Activated CD8-positive, alpha-beta T cell treated with anti-CD3 and anti-CD28 coated beads for 36 hours (primary cell): ENCODE measurements at regions not wholly inside any gene's neighbourhood (a gene's known extent, or its start where the extent isn't known, plus 50 kb on each side); places are given as distances from the start of the nearest gene placed in this dataset.

Source experiments
- ATAC-seq: fragments of 200-7000 bp; cut with Tn5 transposase; one replicate; pipeline ENCODE4 v1.10.0; 2021; ENCODE audit warnings: mild to moderate bottlenecking, moderate library complexity
- CTCF ChIA-PET: fragments of 350-600 bp; sonication (Branson Sonifier 250); formaldehyde crosslinking; loops from one replicate; lab custom pipeline; 2021; ENCODE audit warnings: antibody characterized with exemption; lab: Charles Lee
- POLR2A ChIA-PET: fragments of 350-600 bp; sonication (Branson Sonifier 250); formaldehyde crosslinking; loops from one replicate; lab custom pipeline; 2021; ENCODE audit warnings: antibody characterized with exemption; lab: Charles Lee
- DNase-seq: peaks from one replicate; pipeline ENCODE4 v3.0.0-alpha.2; 2020
- H3K27ac Mint-ChIP-seq: one replicate; pipeline ENCODE4 v1.8.0; 2021; ENCODE audit warnings: mild to moderate bottlenecking, mixed read lengths
- H3K27me3 Mint-ChIP-seq: one replicate; pipeline ENCODE4 v1.8.0; 2021; ENCODE audit warnings: mixed read lengths
- H3K36me3 Mint-ChIP-seq: one replicate; pipeline ENCODE4 v1.8.0; 2021; ENCODE audit warnings: low read depth, mixed read lengths
- H3K4me1 Mint-ChIP-seq: one replicate; pipeline ENCODE4 v1.8.0; 2021; ENCODE audit warnings: low read depth, mixed read lengths
- H3K4me3 Mint-ChIP-seq: one replicate; pipeline ENCODE4 v1.8.0; 2021; ENCODE audit warnings: mild to moderate bottlenecking, moderate library complexity, mixed read lengths
- H3K9me3 Mint-ChIP-seq: one replicate; pipeline ENCODE4 v1.8.0; 2021; ENCODE audit warnings: mixed read lengths
- CTCF ChIP-seq: fragments of 200-600 bp; IDR thresholded peaks from one replicate; pipeline ENCODE4 v1.8.0; 2022; ENCODE audit warnings: antibody characterized with exemption, mild to moderate bottlenecking
- intact Hi-C: fragments of 100-400 bp; cut with micrococcal nuclease; formaldehyde crosslinking; loops from one replicate; pipeline ENCODE4 v1.10.0; 2022

GRCh38 chr3:145864336-145864735 lies 296.6 kb downstream of the PLOD2 start:
- no peak overlapping the region for H3K27ac Mint-ChIP-seq
- H3K36me3 Mint-ChIP-seq: no peaks in the 10 kb centered on the region
- no peaks in the 10 kb centered on the region for H3K27me3 Mint-ChIP-seq
- H3K4me3 Mint-ChIP-seq: no peak overlapping the region
- H3K4me1 Mint-ChIP-seq: no peaks in the 10 kb centered on the region
- peaks cover 6% of the 10 kb centered on the region for H3K9me3 Mint-ChIP-seq
- no peak for TF ChIP-seq CTCF
- DNase-seq (no peak), ATAC-seq (no peak)
- CTCF ChIA-PET: no interaction called here
- intact Hi-C loops: no loop called here
- POLR2A ChIA-PET: no interaction called here

DNA sequence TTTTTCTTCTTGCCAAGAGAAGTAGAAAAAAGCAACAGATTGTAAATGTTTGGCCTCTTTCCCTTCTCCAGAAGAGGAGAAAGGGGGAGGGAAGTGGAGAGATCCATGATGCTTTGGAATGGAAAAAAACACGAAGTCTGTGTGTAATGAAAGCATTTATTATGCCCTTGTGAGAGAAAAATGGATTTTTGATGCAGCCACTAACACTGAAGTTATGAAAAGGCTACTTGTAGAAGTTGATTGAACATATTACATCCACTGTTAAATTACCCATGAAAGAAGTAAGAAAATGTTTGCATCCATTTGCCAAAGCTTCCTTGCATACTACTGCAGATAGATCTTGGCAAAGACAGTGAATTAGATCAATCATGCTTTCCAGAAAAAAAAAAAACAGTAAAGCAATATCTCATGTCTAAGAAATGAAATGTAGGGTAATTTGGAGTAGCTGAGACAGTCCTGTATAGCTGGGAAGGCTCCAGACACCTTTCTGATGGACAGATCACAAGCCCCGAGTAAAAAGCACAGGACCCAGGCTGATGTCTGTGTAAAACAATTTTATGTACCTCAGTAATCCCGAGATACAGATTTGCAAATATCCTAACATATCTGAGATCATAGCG lies 295.5 kb downstream of the PLOD2 start:
- no peak for ATAC-seq
- H3K4me1 Mint-ChIP-seq: no peaks in the 10 kb centered on the region
- DNase-seq: no peak
- H3K4me3 Mint-ChIP-seq: no peak overlapping the region
- H3K36me3 Mint-ChIP-seq: no peaks in the 10 kb centered on the region
- no peak overlapping the region for H3K27ac Mint-ChIP-seq
- H3K27me3 Mint-ChIP-seq: no peaks in the 10 kb centered on the region
- peaks cover 6% of the 10 kb centered on the region for H3K9me3 Mint-ChIP-seq
- POLR2A ChIA-PET: no interaction called here
- no peak for TF ChIP-seq CTCF
- CTCF ChIA-PET: no interaction called here
- intact Hi-C loops: no loop called here

DNA sequence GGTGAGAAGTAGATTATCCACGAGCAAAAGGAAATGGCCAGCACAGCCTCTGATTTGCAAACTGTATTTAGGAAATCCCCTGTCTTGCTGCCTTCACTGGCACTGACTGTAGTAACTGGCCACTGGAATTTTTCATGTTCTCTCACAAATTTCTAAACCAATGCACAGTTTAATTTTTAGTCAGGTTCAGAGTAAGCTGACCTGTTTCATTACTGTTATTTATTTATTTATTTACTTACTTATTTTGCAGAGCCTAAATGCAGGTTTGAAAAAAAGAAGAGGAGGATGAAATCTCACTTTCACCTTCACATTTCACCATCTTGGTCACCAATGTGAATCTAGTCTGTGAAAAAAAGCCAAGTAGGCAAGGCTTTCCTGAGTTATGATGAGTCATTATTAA lies 291.0 kb downstream of the PLOD2 start:
- intact Hi-C loops: no loop called here
- TF ChIP-seq CTCF: no peak
- CTCF ChIA-PET: no interaction called here

GRCh38 chr3:145882436-145882835 lies 278.5 kb downstream of the PLOD2 start:
- Mint-ChIP-seq H3K36me3 (no peaks in the 10 kb centered on the region), H3K27ac (no peak overlapping the region), H3K4me1 (no peaks in the 10 kb centered on the region), H3K4me3 (no peak overlapping the region), H3K9me3 (peaks cover 4% of the 10 kb centered on the region), H3K27me3 (no peaks in the 10 kb centered on the region)
- CTCF ChIA-PET: interaction anchor here (0.9 kb wide), 1 partner anchor 30 kb away, joined by 3 read pairs; no protein-coding TSS in a partner anchor
- no peak for TF ChIP-seq CTCF
- POLR2A ChIA-PET: no interaction called here
- DNase-seq: no peak
- intact Hi-C loops: no loop called here
- no peak for ATAC-seq

More for the DNA sequence above, 291.0 kb downstream of the PLOD2 start:
- Mint-ChIP-seq H3K36me3 (no peaks in the 10 kb centered on the region), H3K27ac (no peak overlapping the region), H3K9me3 (peaks cover 8% of the 10 kb centered on the region), H3K27me3 (no peaks in the 10 kb centered on the region), H3K4me1 (no peaks in the 10 kb centered on the region), H3K4me3 (no peak overlapping the region)
- POLR2A ChIA-PET: no interaction called here
- ATAC-seq (no peak), DNase-seq (no peak)

GRCh38 chr3:145889730-145890129 lies 271.3 kb downstream of the PLOD2 start:
- ChIA-PET POLR2A (no interaction called here), CTCF (no interaction called here)
- no peak for TF ChIP-seq CTCF
- DNase-seq: no peak
- no peaks in the 10 kb centered on the region for H3K9me3 Mint-ChIP-seq
- no peaks in the 10 kb centered on the region for H3K27me3 Mint-ChIP-seq
- no peaks in the 10 kb centered on the region for H3K4me1 Mint-ChIP-seq
- ATAC-seq: no peak
- no peak overlapping the region for H3K4me3 Mint-ChIP-seq
- no peak overlapping the region for H3K27ac Mint-ChIP-seq
- intact Hi-C loops: no loop called here
- no peaks in the 10 kb centered on the region for H3K36me3 Mint-ChIP-seq
